ENCODE measurements at regions not wholly inside any gene's neighbourhood (a gene's known extent, or its start where the extent isn't known, plus 50 kb on each side); places are given as distances from the start of the nearest gene placed in this dataset.

- TF ChIP-seq CTCF (IDR thresholded peaks at IDR 0.05; ENCODE audit: borderline replicate concordance, insufficient read depth, low read depth, low read length), result no peak
- H3K4me3 ChIP-seq (ENCODE audit: low read depth, low read length), result no peak overlapping the region
Measured at GRCh38 chr3:106004826-106005225, 136.0 kb upstream of the CBLB start.

GRCh38 chr3:106006001-106006400, 137.2 kb upstream of the CBLB start:
- no peak for TF ChIP-seq CTCF (IDR thresholded peaks at IDR 0.05; ENCODE audit: borderline replicate concordance, insufficient read depth, low read depth, low read length)
- no peak overlapping the region for H3K4me3 ChIP-seq (ENCODE audit: low read depth, low read length)

- TF ChIP-seq CTCF (IDR thresholded peaks at IDR 0.05; ENCODE audit: borderline replicate concordance, insufficient read depth, low read depth, low read length), result no peak
- H3K4me3 ChIP-seq (ENCODE audit: low read depth, low read length), result no peak overlapping the region
Measured at GRCh38 chr3:106006571-106006970, 137.8 kb upstream of the CBLB start.

GRCh38 chr3:106007512-106007911, 138.7 kb upstream of the CBLB start:
- TF ChIP-seq CTCF (IDR thresholded peaks at IDR 0.05; ENCODE audit: borderline replicate concordance, insufficient read depth, low read depth, low read length), result no peak
- no peak overlapping the region for H3K4me3 ChIP-seq (ENCODE audit: low read depth, low read length)

- TF ChIP-seq CTCF (IDR thresholded peaks at IDR 0.05; ENCODE audit: borderline replicate concordance, insufficient read depth, low read depth, low read length), result no peak
- no peak overlapping the region for H3K4me3 ChIP-seq (ENCODE audit: low read depth, low read length)
Measured at GRCh38 chr3:106008766-106009165, 140.0 kb upstream of the CBLB start.

- no peak for TF ChIP-seq CTCF (IDR thresholded peaks at IDR 0.05; ENCODE audit: borderline replicate concordance, insufficient read depth, low read depth, low read length)
Measured at GRCh38 chr3:106010829-106011228, 142.0 kb upstream of the CBLB start.

GRCh38 chr3:106013971-106014370, 145.2 kb upstream of the CBLB start:
- TF ChIP-seq CTCF (IDR thresholded peaks at IDR 0.05; ENCODE audit: borderline replicate concordance, insufficient read depth, low read depth, low read length), result no peak
- no peak overlapping the region for H3K4me3 ChIP-seq (ENCODE audit: low read depth, low read length)

More at GRCh38 chr3:106010829-106011228, 142.0 kb upstream of the CBLB start:
- H3K4me3 ChIP-seq (ENCODE audit: low read depth, low read length), result no peak overlapping the region
